ENCODE measurements at regions not wholly inside any gene's neighbourhood (a gene's known extent, or its start where the extent isn't known, plus 50 kb on each side); places are given as distances from the start of the nearest gene placed in this dataset.

DNA sequence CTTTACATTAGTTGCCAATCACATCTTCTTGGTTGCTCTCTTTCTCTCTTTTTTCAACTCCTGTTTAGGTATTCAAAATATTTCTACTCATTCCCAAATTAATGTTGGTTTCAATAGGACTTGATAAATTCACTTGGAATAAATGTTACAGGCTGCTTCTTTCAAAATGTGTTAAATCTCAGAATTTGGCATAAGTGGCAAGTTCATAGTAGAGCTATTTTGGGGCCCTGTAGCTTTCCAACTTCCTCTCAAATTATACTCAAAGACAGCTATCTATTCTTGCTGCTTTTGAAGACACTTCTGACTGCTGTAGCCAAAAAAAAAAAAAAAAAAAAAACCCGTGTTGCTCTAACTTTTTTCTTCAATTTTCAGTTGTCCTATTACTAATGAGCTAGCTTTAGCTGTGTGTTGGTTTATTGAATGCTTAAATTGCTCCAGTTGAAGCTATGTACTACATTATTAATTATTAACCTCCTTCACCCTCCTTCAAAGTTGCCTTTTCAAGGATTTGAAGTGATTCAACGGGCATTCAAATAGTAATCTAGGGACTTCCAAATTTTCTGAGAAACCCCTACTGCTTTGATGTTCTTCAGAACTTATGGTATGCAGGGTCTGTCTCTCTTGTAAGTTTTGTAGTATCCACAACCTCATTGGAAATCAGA, 554.6 kb upstream of the FLRT2 start:
- H3K79me2 ChIP-seq (ENCODE audit: insufficient read depth, low read depth), result no peaks in the 10 kb centered on the region
- TF ChIP-seq, protein P1, sequence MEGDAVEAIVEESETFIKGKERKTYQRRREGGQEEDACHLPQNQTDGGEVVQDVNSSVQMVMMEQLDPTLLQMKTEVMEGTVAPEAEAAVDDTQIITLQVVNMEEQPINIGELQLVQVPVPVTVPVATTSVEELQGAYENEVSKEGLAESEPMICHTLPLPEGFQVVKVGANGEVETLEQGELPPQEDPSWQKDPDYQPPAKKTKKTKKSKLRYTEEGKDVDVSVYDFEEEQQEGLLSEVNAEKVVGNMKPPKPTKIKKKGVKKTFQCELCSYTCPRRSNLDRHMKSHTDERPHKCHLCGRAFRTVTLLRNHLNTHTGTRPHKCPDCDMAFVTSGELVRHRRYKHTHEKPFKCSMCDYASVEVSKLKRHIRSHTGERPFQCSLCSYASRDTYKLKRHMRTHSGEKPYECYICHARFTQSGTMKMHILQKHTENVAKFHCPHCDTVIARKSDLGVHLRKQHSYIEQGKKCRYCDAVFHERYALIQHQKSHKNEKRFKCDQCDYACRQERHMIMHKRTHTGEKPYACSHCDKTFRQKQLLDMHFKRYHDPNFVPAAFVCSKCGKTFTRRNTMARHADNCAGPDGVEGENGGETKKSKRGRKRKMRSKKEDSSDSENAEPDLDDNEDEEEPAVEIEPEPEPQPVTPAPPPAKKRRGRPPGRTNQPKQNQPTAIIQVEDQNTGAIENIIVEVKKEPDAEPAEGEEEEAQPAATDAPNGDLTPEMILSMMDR (conservative IDR thresholded peaks at IDR 0.05; ENCODE audit: low read depth, low read length), result no peak
- no peaks in the 10 kb centered on the region for H4K20me1 ChIP-seq (ENCODE audit: insufficient read depth)
- H3K4me2 ChIP-seq, result no peak overlapping the region
- no peaks in the 10 kb centered on the region for H3K36me3 ChIP-seq (ENCODE audit: insufficient read depth)
- H3K4me3 ChIP-seq (IDR thresholded peaks at IDR 0.05; ENCODE audit: insufficient read depth, low read depth, low read length), result no peak overlapping the region
- H3K27ac ChIP-seq, result no peak overlapping the region
- no peak overlapping the region for H3K9ac ChIP-seq
- no peaks in the 10 kb centered on the region for H3K4me1 ChIP-seq (ENCODE audit: low read depth, poor library complexity, severe bottlenecking)
- H2AFZ ChIP-seq (ENCODE audit: low read depth), result no peak overlapping the region
- no peaks in the 10 kb centered on the region for H3K27me3 ChIP-seq (ENCODE audit: insufficient read depth, low read depth)

DNA sequence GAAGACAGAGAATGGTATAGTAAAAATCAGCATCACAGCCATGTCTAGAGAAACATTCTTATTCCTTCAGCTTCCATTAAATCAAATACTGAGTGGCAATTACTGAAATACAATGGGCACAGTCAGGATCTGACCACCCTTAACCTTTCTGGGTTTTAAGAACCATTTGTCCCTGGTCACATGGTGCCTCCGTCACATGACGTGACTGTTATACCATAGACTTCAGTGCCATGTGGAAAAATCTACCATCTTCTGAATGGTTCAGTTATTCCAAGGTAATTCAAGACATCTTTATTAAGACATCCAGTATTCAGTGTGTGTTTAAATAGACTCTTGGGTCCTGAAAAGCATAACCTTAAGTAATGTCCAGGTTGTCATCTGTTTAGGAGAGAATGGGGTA, 553.1 kb upstream of the FLRT2 start:
- TF ChIP-seq, protein P1 (conservative IDR thresholded peaks at IDR 0.05; ENCODE audit: low read depth, low read length), result no peak
- no peak overlapping the region for H3K4me3 ChIP-seq (IDR thresholded peaks at IDR 0.05; ENCODE audit: insufficient read depth, low read depth, low read length)
- H3K27me3 ChIP-seq (ENCODE audit: insufficient read depth, low read depth), result no peaks in the 10 kb centered on the region
- no peaks in the 10 kb centered on the region for H3K79me2 ChIP-seq (ENCODE audit: insufficient read depth, low read depth)
- H4K20me1 ChIP-seq (ENCODE audit: insufficient read depth), result no peaks in the 10 kb centered on the region
- H3K4me1 ChIP-seq (ENCODE audit: low read depth, poor library complexity, severe bottlenecking), result no peaks in the 10 kb centered on the region
- H3K36me3 ChIP-seq (ENCODE audit: insufficient read depth), result no peaks in the 10 kb centered on the region
- H3K9ac ChIP-seq, result no peak overlapping the region
- H3K4me2 ChIP-seq, result no peak overlapping the region
- H3K27ac ChIP-seq, result no peak overlapping the region
- no peak overlapping the region for H2AFZ ChIP-seq (ENCODE audit: low read depth)

DNA sequence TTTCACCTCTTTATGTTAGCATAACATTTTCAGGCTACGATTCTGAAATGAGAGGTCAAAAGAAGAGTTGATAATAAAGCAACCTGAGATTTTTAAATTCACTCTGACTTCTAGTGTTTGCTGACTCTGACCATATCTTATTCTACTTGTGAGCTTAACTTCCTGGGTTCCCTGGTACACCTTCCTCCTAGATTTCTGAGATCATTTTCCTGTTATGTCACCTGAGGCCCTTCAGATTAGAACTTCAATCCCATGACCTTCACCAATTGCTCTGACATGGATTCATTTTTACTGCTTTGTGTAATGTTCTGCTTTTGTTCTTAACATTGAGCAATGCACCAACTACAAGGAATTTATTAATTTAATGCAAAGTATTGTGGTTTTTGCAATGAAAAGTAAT, 542.9 kb upstream of the FLRT2 start:
- Histone ChIP-seq H3K27ac (no peak overlapping the region), H3K79me2 (ENCODE audit: insufficient read depth, low read depth) (no peaks in the 10 kb centered on the region), H3K9ac (no peak overlapping the region), H3K4me2 (no peak overlapping the region), H2AFZ (ENCODE audit: low read depth) (no peak overlapping the region), H4K20me1 (ENCODE audit: insufficient read depth) (no peaks in the 10 kb centered on the region), H3K4me1 (ENCODE audit: low read depth, poor library complexity, severe bottlenecking) (no peaks in the 10 kb centered on the region), H3K4me3 (IDR thresholded peaks at IDR 0.05; ENCODE audit: insufficient read depth, low read depth, low read length) (no peak overlapping the region), H3K36me3 (ENCODE audit: insufficient read depth) (no peaks in the 10 kb centered on the region), H3K27me3 (ENCODE audit: insufficient read depth, low read depth) (no peaks in the 10 kb centered on the region)
- TF ChIP-seq, protein P1 (conservative IDR thresholded peaks at IDR 0.05; ENCODE audit: low read depth, low read length), result no peak

DNA sequence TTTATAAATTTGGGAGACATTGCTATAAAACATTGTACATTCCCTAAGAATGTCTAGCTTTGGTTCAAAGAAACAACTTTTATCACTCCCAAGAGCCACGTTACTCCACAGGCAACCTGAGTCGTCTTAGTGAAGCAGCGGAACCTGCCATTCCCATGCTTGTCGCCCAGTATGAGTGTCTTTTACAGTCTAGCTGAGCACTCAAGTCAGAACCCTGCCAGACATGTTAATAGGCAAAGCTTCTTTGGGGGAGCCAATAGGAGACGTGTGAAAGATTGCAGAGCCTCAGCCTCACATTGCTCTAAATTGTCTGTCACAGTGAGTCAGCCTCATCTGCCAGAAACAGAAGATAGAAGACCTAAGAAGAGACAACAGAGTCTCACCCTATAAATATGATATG, 541.6 kb upstream of the FLRT2 start:
- Histone ChIP-seq H3K4me2 (no peak overlapping the region), H4K20me1 (ENCODE audit: insufficient read depth) (no peaks in the 10 kb centered on the region), H3K79me2 (ENCODE audit: insufficient read depth, low read depth) (no peaks in the 10 kb centered on the region), H3K36me3 (ENCODE audit: insufficient read depth) (no peaks in the 10 kb centered on the region), H3K27ac (no peak overlapping the region), H2AFZ (ENCODE audit: low read depth) (no peak overlapping the region), H3K4me1 (ENCODE audit: low read depth, poor library complexity, severe bottlenecking) (no peaks in the 10 kb centered on the region), H3K4me3 (IDR thresholded peaks at IDR 0.05; ENCODE audit: insufficient read depth, low read depth, low read length) (no peak overlapping the region), H3K9ac (no peak overlapping the region), H3K27me3 (ENCODE audit: insufficient read depth, low read depth) (no peaks in the 10 kb centered on the region)
- TF ChIP-seq, protein P1 (conservative IDR thresholded peaks at IDR 0.05; ENCODE audit: low read depth, low read length), result no peak
